ENCODE measurements at regions not wholly inside any gene's neighbourhood (a gene's known extent, or its start where the extent isn't known, plus 50 kb on each side); places are given as distances from the start of the nearest gene placed in this dataset.
A peak's percentile ranks its signal among the peaks of the same experiment; 100 is the strongest.
"Not testable (repeated sequence)": the region's sequence is repeated elsewhere in the genome, so short reads cannot be mapped to it uniquely, and the experiment has no call there.

DNA sequence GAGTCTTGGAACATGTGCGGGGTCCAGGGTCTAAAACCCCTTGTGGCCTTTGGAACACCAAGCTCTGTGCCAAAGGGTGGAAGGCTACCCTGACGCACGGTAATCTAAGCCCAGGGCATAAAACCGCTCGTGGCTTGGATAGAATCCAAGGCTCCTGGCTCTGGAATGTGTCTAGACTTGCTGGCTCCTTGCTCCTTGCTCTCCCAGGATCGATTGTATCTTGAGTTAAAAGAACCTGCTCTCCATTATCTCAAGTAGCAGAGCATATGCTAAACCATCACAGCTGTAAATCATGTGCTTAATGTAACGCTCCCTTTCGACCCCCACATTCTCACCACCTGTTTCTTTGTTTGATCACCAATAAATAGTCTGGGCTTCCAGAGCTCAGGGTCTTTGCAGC lies 50.3 kb downstream of the TLCD4 start:
- intact Hi-C loops (cut with DNase I); H3K36me3 ChIP-seq; H3K4me1 ChIP-seq; H3K27ac ChIP-seq; H3K9me3 ChIP-seq; H3K4me3 ChIP-seq (replicated peaks in 1 of 3); H3K27me3 ChIP-seq: not testable (repeated sequence)
- WGBS, 2 donors, result 36 to 43% methylated on average over 7 to 8 of the region's 8 CpGs
- peak; percentile 31 to 34 for DNase-seq

DNA sequence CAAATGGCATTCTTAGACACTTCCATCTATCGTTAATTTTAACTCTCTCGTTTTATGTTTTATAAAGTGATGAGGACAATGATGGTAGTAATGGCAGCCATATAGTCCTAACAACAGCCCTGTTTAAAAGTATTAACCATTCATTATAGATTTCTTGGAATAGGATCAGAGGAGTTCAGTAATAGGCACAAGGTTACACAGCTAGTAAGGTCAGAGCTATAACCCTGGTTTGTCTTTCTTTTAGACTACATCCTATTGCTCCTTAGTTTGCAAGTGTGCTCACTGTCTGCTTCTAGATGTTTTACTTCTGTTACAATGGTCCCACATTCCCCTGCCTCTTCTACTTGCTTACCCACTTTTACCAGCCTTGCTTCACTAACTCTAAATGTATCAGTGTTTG lies 50.9 kb downstream of the TLCD4 start:
- Histone ChIP-seq H3K9me3 (no peaks in the 10 kb centered on the region), H3K4me3 (replicated peaks in 1 of 3) (no peak overlapping the region), H3K27me3 (no peaks in the 10 kb centered on the region), H3K36me3 (no peaks in the 10 kb centered on the region), H3K27ac (no peak overlapping the region), H3K4me1 (peaks cover 0 to 6% of the 10 kb centered on the region in 2 donors)
- intact Hi-C loops (cut with DNase I), result no loop called here
- no peak for DNase-seq
- TF ChIP-seq, protein P1, sequence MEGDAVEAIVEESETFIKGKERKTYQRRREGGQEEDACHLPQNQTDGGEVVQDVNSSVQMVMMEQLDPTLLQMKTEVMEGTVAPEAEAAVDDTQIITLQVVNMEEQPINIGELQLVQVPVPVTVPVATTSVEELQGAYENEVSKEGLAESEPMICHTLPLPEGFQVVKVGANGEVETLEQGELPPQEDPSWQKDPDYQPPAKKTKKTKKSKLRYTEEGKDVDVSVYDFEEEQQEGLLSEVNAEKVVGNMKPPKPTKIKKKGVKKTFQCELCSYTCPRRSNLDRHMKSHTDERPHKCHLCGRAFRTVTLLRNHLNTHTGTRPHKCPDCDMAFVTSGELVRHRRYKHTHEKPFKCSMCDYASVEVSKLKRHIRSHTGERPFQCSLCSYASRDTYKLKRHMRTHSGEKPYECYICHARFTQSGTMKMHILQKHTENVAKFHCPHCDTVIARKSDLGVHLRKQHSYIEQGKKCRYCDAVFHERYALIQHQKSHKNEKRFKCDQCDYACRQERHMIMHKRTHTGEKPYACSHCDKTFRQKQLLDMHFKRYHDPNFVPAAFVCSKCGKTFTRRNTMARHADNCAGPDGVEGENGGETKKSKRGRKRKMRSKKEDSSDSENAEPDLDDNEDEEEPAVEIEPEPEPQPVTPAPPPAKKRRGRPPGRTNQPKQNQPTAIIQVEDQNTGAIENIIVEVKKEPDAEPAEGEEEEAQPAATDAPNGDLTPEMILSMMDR (IDR thresholded peaks at IDR 0.05), result no peak
- TF ChIP-seq POLR2A (IDR thresholded peaks at IDR 0.05), result no peak
- WGBS, 2 donors, result 95 to 99% methylated on average over 2 of the region's 2 CpGs

DNA sequence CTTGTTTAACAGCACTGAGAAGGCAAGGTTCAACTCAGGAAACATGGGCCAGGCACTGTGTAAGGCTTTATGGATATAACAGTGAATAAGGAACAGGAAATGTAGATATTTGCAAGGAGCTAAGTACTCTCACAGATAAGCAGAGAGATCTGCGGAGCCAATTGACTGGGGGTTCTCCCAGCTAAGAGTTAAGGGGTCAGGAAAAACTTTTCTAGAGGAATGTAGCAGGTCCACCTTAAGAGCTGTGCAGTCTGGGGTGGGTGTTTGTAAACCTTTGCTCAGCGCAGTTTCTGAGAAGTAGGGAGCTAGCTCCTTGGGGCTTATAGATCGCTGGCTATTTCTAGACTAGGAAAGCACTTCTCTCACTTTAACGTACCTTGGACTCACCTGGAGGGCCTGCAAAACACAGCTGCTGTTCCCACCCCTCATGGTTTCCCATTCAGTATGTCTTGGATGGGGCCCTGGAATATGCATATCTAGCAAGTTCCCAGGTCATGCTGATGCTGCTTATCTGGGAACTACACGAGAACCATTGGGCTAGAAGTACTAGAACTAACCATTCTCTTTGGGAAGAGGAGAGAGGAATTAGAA lies 51.7 kb downstream of the TLCD4 start:
- no peaks in the 10 kb centered on the region for H3K36me3 ChIP-seq
- H3K27me3 ChIP-seq, result no peaks in the 10 kb centered on the region
- H3K27ac ChIP-seq, result no peak overlapping the region
- DNase-seq, result no peak
- intact Hi-C loops (cut with DNase I), result no loop called here
- no peak overlapping the region for H3K4me3 ChIP-seq (replicated peaks in 1 of 3)
- WGBS, 2 donors, result 82 to 86% methylated on average over 5 of the region's 5 CpGs
- H3K9me3 ChIP-seq, result no peaks in the 10 kb centered on the region
- peaks cover 0 to 6% of the 10 kb centered on the region in 2 donors for H3K4me1 ChIP-seq
- TF ChIP-seq POLR2A (IDR thresholded peaks at IDR 0.05), result no peak
- TF ChIP-seq, protein P1 (IDR thresholded peaks at IDR 0.05), result no peak

DNA sequence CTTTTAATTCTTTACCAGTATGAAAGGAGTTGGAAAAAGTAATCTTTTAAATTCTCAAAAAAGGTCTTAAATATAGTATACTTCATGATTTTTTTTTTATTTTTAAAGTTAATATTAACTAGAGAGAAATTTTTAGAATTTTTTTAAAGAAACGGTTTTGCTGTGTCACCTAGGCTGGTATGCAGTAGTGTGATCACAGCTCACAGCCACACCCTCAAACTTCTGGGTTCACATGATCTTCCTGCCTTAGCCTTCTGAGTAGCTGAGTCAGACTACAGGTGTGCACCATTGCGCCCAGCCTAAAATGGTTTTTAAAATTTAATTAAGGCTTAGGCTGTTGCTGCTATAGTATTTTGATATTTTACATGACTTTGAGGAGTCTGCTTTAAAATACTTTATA lies 52.4 kb downstream of the TLCD4 start:
- Histone ChIP-seq H3K27me3 (no peaks in the 10 kb centered on the region), H3K4me3 (replicated peaks in 1 of 3) (no peak overlapping the region), H3K36me3 (no peaks in the 10 kb centered on the region), H3K4me1 (peaks cover 0 to 6% of the 10 kb centered on the region in 2 donors), H3K9me3 (no peaks in the 10 kb centered on the region), H3K27ac (no peak overlapping the region)
- peak; percentile 8 to 15 for DNase-seq
- TF ChIP-seq POLR2A (IDR thresholded peaks at IDR 0.05), result no peak
- intact Hi-C loops (cut with DNase I), result no loop called here
- 62 to 78% methylated on average over 2 of the region's 2 CpGs for WGBS, 2 donors

DNA sequence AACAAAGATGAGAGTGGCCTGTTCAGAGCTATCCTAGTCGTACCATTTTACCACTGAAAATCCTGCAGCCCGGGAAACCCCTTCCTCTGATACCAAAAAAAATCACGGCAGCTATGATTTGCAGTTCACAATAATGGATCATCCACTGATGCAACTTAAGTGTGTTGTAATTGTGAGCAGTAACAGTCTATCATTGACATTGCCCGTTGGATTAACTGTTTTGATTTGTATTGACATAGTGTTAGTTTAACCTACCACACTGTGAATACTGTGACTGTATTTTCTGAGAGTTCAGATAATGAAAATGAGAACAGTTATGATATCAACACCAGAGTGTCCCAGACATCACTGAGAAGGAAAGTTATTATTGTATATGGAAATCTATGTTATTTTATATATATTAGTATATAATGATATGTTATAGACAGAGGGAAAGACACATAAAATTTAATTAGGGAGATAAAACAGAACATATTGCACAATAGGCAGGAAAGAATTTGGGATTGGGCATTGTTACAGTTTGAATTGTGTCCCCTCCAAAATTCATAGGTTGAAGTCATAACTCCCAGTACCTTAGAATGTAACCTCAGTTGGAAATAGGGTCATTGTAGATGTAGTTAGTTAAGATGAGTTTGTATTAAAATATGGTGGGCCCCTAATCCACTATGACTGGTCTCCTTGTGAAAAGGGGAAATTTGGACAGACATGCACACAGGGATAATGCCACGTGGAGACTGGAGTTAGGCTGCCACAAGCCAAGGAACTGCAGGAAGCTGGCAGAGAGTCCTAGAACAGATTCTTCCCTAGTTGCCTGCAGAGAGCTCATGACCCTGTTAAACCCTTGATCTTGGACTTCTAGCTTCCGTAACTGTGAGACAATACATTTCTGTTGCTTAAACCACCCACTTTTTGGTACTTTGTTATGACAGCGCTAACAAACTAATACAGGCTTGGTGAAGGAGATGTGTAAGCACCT lies 54.4 kb downstream of the TLCD4 start:
- H3K27ac ChIP-seq, result no peak overlapping the region
- no peaks in the 10 kb centered on the region for H3K9me3 ChIP-seq
- TF ChIP-seq, protein P1 (IDR thresholded peaks at IDR 0.05), result no peak
- no peak for TF ChIP-seq POLR2A (IDR thresholded peaks at IDR 0.05)
- no peaks in the 10 kb centered on the region for H3K27me3 ChIP-seq
- H3K4me1 ChIP-seq, result peaks cover 0 to 6% of the 10 kb centered on the region in 2 donors
- no peak overlapping the region for H3K4me3 ChIP-seq (replicated peaks in 1 of 3)
- no peaks in the 10 kb centered on the region for H3K36me3 ChIP-seq
- DNase-seq, result no peak
- intact Hi-C loops (cut with DNase I), result no loop called here
- 80 to 83% methylated on average over 7 of the region's 7 CpGs for WGBS, 2 donors

DNA sequence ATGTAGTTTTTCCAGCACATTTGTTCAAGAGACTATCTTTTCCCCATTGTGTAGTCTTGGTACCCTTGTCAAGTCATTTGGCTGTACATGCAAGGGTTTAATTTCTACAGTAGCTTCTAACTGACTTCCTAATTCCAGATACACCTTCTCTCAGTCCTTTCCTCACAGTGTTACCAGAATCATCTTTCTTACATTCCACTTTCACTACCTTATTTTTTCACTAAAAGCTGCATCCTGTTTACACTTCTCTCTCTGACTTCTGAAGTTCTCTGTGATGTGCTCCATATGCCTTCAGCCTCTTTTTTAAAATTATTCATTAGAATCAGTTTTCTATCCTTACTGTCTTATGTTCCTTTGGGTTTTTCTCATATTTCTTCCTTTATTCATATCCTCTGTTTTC lies 57.1 kb upstream of the RWDD3 start:
- no peaks in the 10 kb centered on the region for H3K27me3 ChIP-seq
- H3K9me3 ChIP-seq, result no peaks in the 10 kb centered on the region
- no peaks in the 10 kb centered on the region for H3K36me3 ChIP-seq
- TF ChIP-seq, protein P1 (IDR thresholded peaks at IDR 0.05), result no peak
- no peak for TF ChIP-seq POLR2A (IDR thresholded peaks at IDR 0.05)
- H3K4me1 ChIP-seq, result peaks cover 0 to 10% of the 10 kb centered on the region in 2 donors
- intact Hi-C loops (cut with DNase I), result no loop called here
- no peak overlapping the region for H3K4me3 ChIP-seq (replicated peaks in 1 of 3)
- no peak overlapping the region for H3K27ac ChIP-seq
- DNase-seq, result no peak
